ENCODE measurements at regions not wholly inside any gene's neighbourhood (a gene's known extent, or its start where the extent isn't known, plus 50 kb on each side); places are given as distances from the start of the nearest gene placed in this dataset.
"Not testable (repeated sequence)": the region's sequence is repeated elsewhere in the genome, so short reads cannot be mapped to it uniquely, and the experiment has no call there.

GRCh38 chr1:161454865-161455707, 50.2 kb upstream of the FCGR2A start:
- ATAC-seq; DNase-seq (ENCODE audit: low spot score); intact Hi-C loops (cut with DNase I): not testable (repeated sequence)

GRCh38 chr1:161453950-161454864, 51.0 kb upstream of the FCGR2A start:
- DNase-seq (ENCODE audit: low spot score), result peak; percentile 68
- peak; percentile 43 for ATAC-seq
- intact Hi-C loops (cut with DNase I), result not testable (repeated sequence)

GRCh38 chr1:161451698-161452348, 53.4 kb upstream of the FCGR2A start:
- DNase-seq (ENCODE audit: low spot score); intact Hi-C loops (cut with DNase I): not testable (repeated sequence)
- ATAC-seq, result peak; percentile 35

GRCh38 chr1:161447760-161448332, 57.4 kb upstream of the FCGR2A start:
- intact Hi-C loops (cut with DNase I); ATAC-seq: not testable (repeated sequence)

GRCh38 chr1:161447040-161447759, 58.1 kb upstream of the FCGR2A start:
- intact Hi-C loops (cut with DNase I); DNase-seq (ENCODE audit: low spot score): not testable (repeated sequence)
- peak; percentile 32 for ATAC-seq

More at GRCh38 chr1:161447760-161448332, 57.4 kb upstream of the FCGR2A start:
- not testable (repeated sequence) for DNase-seq (ENCODE audit: low spot score)

GRCh38 chr1:161444725-161445124, 60.5 kb upstream of the FCGR2A start:
- ATAC-seq, result peak; percentile 62
- intact Hi-C loops (cut with DNase I), result not testable (repeated sequence)
- peak; percentile 69 for DNase-seq (ENCODE audit: low spot score)

GRCh38 chr1:161444255-161444654, 61.0 kb upstream of the FCGR2A start:
- DNase-seq (ENCODE audit: low spot score); ATAC-seq; intact Hi-C loops (cut with DNase I): not testable (repeated sequence)

GRCh38 chr1:161440312-161440894, 64.9 kb upstream of the FCGR2A start:
- ATAC-seq (no peak), DNase-seq (ENCODE audit: low spot score) (peak; percentile 63)
- intact Hi-C loops (cut with DNase I), result no loop called here

GRCh38 chr1:161439280-161440232, 65.7 kb upstream of the FCGR2A start:
- ATAC-seq, result no peak
- intact Hi-C loops (cut with DNase I), result no loop called here
- peak; percentile 55 for DNase-seq (ENCODE audit: low spot score)

- intact Hi-C loops (cut with DNase I); DNase-seq (ENCODE audit: low spot score); ATAC-seq: not testable (repeated sequence)
These were observed 65.5 kb upstream of the CFAP126 start for GRCh38 chr1:161433191-161433590.

- ATAC-seq, result no peak
- intact Hi-C loops (cut with DNase I), result no loop called here
- DNase-seq (ENCODE audit: low spot score), result no peak
These were observed 64.4 kb upstream of the CFAP126 start for GRCh38 chr1:161432091-161432490.

- intact Hi-C loops (cut with DNase I), result no loop called here
- DNase-seq (ENCODE audit: low spot score) (no peak), ATAC-seq (no peak)
These were observed 60.2 kb upstream of the CFAP126 start for GRCh38 chr1:161427733-161428516.

GRCh38 chr1:161422914-161423313, 55.2 kb upstream of the CFAP126 start:
- intact Hi-C loops (cut with DNase I); DNase-seq (ENCODE audit: low spot score); ATAC-seq: not testable (repeated sequence)

- ATAC-seq (no peak), DNase-seq (ENCODE audit: low spot score) (no peak)
- intact Hi-C loops (cut with DNase I), result no loop called here
These were observed 53.8 kb upstream of the CFAP126 start for GRCh38 chr1:161421456-161421855.

- ATAC-seq, result no peak
- no peak for DNase-seq (ENCODE audit: low spot score)
- intact Hi-C loops (cut with DNase I), result no loop called here
These were observed 53.2 kb upstream of the CFAP126 start for GRCh38 chr1:161420763-161421455.

Data from sciatic nerve (tissue), 2 donors.